OCI-LY3 (cell line): ENCODE measurements at regions not wholly inside any gene's neighbourhood (a gene's known extent, or its start where the extent isn't known, plus 50 kb on each side); places are given as distances from the start of the nearest gene placed in this dataset.

Source experiments
- H2AFZ ChIP-seq: fragments of 200-600, 300-600 bp; shearing (Covaris generic); 2 replicates; pipeline ENCODE4 v1.6.0; 2014; ENCODE audit warnings: antibody characterized with exemption, low read depth, low read length
- H3K27ac ChIP-seq: fragments of 200-600, 300-600 bp; sonication (generic); 2 replicates; pipeline ENCODE4 v1.5.1; 2014; ENCODE audit warnings: mild to moderate bottlenecking, low read length, moderate library complexity, mixed read lengths
- H3K27me3 ChIP-seq: fragments of 200-600, 300-600 bp; sonication (generic); 2 replicates; pipeline ENCODE4 v1.6.1; 2014; ENCODE audit warnings: low read depth, low read length, mixed read lengths
- H3K36me3 ChIP-seq: fragments of 200-600, 300-600 bp; sonication (generic); replicated peaks from 2 replicates; pipeline ENCODE3; 2014; ENCODE audit warnings: low read depth, low read length, mixed read lengths
- H3K4me1 ChIP-seq: fragments of 300-600, 200-600 bp; sonication (generic); 2 replicates; pipeline ENCODE4 v1.6.1; 2014; ENCODE audit warnings: low read length, mixed read lengths
- H3K4me2 ChIP-seq: fragments of 200-600, 300-600 bp; sonication (generic); 2 replicates; pipeline ENCODE4 v1.6.1; 2014; ENCODE audit warnings: low read length, mixed read lengths
- H3K4me3 ChIP-seq: fragments of 300-600, 200-600 bp; sonication (generic); 2 replicates; pipeline ENCODE4 v1.5.1; 2014; ENCODE audit warnings: antibody characterized with exemption, mild to moderate bottlenecking, low read length, moderate library complexity
- H3K79me2 ChIP-seq: fragments of 300-600, 200-600 bp; shearing (Covaris generic); 2 replicates; pipeline ENCODE4 v1.6.1; 2014; ENCODE audit warnings: mild to moderate bottlenecking, low read length, mixed read lengths
- H3K9ac ChIP-seq: fragments of 300-600, 200-600 bp; shearing (Covaris generic); 2 replicates; pipeline ENCODE4 v1.6.0; 2014; ENCODE audit warnings: mild to moderate bottlenecking, low read length, moderate library complexity
- H3K9me3 ChIP-seq: fragments of 200-600, 300-600 bp; shearing (Covaris generic); 2 replicates; pipeline ENCODE4 v1.6.1; 2014; ENCODE audit warnings: low read length, mixed read lengths; ENCODE audit not compliant: insufficient read depth
- H4K20me1 ChIP-seq: fragments of 200-600, 300-600 bp; sonication (generic); 2 replicates; pipeline ENCODE4 v1.6.1; 2016; ENCODE audit warnings: low read length, mixed read lengths; ENCODE audit not compliant: insufficient read depth
- EZH2phosphoT487 ChIP-seq: fragments of 200-600 bp; shearing (Covaris generic); IDR thresholded peaks from 2 replicates; pipeline ENCODE4 v1.6.1; 2018; ENCODE audit warnings: antibody characterized with exemption, mixed run types, low read depth
- TF ChIP-seq, protein P1 (sequence below): fragments of 200-600, 300-600 bp; sonication (generic); IDR thresholded peaks from 2 replicates; pipeline ENCODE4 v1.5.1; 2014; ENCODE audit warnings: antibody characterized with exemption, low read length, low read depth

DNA sequence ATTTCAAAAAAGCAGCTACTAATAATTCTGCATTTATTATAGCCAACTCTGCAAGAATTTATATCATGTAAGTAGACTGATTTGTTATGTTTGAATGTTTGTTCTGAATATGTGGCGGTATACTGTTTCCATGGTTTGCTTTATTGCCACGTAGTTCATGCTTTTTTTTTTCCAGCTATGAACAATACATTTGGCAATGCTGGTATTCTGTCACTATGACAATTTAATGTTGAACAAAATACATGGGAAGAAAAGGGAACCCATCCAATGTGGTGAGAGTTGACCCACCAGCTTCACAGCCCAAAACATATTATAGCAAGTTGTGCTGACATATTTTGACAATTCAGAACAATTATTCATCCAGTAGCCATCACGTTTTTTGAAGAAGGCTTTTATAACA, 145.6 kb downstream of the CCDC71L start:
- H3K9ac ChIP-seq: no peak overlapping the region
- H3K79me2 ChIP-seq: no peaks in the 10 kb centered on the region
- H3K4me1 ChIP-seq: no peaks in the 10 kb centered on the region
- H3K36me3 ChIP-seq: no peaks in the 10 kb centered on the region
- no peak overlapping the region for H3K27ac ChIP-seq
- TF ChIP-seq, protein P1, sequence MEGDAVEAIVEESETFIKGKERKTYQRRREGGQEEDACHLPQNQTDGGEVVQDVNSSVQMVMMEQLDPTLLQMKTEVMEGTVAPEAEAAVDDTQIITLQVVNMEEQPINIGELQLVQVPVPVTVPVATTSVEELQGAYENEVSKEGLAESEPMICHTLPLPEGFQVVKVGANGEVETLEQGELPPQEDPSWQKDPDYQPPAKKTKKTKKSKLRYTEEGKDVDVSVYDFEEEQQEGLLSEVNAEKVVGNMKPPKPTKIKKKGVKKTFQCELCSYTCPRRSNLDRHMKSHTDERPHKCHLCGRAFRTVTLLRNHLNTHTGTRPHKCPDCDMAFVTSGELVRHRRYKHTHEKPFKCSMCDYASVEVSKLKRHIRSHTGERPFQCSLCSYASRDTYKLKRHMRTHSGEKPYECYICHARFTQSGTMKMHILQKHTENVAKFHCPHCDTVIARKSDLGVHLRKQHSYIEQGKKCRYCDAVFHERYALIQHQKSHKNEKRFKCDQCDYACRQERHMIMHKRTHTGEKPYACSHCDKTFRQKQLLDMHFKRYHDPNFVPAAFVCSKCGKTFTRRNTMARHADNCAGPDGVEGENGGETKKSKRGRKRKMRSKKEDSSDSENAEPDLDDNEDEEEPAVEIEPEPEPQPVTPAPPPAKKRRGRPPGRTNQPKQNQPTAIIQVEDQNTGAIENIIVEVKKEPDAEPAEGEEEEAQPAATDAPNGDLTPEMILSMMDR: no peak
- no peak for TF ChIP-seq EZH2phosphoT487
- H3K4me2 ChIP-seq: no peak overlapping the region
- H3K4me3 ChIP-seq: no peak overlapping the region
- no peaks in the 10 kb centered on the region for H4K20me1 ChIP-seq
- peaks cover 19% of the 10 kb centered on the region; the same call in 1 of the 2 replicates for H3K27me3 ChIP-seq
- H3K9me3 ChIP-seq: no peaks in the 10 kb centered on the region
- no peak overlapping the region for H2AFZ ChIP-seq

DNA sequence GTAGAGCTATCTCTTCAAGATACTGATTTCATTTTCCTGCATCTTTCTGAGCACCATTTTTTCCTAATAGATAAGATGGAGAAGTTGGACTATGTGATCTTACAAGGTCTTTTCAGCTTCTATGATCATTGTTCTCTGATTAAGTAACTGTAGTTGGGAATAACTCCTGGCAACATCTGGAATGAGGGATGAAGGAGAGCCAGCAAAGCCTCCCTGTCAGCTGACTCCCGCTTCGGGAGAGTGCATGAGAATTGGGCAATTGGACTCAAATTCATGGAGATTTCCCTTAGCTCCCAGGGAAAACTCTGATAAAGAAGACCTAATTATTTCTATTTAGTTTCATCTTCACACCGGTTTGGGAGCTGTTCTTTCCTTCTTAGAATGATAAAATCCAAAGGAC, 146.1 kb downstream of the CCDC71L start:
- no peaks in the 10 kb centered on the region for H3K4me1 ChIP-seq
- no peak overlapping the region for H3K27ac ChIP-seq
- TF ChIP-seq, protein P1: no peak
- TF ChIP-seq EZH2phosphoT487: no peak
- peaks cover 14% of the 10 kb centered on the region; the same call in 1 of the 2 replicates for H3K27me3 ChIP-seq
- no peaks in the 10 kb centered on the region for H4K20me1 ChIP-seq
- H3K36me3 ChIP-seq: no peaks in the 10 kb centered on the region
- no peaks in the 10 kb centered on the region for H3K9me3 ChIP-seq
- no peak overlapping the region for H2AFZ ChIP-seq
- no peak overlapping the region for H3K4me2 ChIP-seq
- H3K9ac ChIP-seq: no peak overlapping the region
- no peak overlapping the region for H3K4me3 ChIP-seq
- H3K79me2 ChIP-seq: no peaks in the 10 kb centered on the region

DNA sequence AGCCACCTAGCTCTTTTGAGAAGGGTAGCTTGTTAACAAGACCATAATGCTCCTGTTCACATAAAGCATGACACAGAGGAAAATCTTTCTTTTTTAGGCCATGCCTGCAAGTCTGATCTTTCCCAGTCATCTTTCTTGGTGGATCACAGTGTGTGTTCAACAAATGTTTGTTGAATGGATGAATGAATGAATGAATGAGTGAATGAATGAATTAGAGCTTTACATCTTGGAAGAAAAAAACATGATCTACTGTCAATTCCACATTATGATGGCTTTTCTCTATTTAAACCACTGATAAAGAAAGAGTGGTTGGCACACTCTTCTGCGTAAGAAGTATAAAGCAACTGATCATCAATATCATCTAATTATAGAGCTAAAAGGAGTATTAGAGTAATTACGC, 148.7 kb downstream of the CCDC71L start:
- TF ChIP-seq, protein P1: no peak
- TF ChIP-seq EZH2phosphoT487: no peak

DNA sequence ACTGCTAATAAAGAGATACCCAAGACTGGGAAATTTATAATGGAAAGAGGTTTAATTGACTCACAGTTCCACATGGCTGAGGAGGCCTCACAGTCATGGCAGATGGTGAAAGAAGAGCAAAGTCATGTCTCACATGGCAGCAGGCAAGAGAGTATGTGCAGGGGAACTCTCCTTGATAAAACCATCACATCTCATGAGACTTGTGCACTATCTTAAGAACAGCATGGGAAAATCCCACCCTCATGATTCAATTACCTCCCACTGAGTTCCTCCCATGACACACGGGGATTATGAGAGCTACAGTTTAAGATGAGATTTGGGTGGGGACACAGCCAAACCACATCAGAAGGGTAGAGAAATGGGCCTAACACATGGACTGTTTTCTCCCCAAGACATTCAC, 156.3 kb downstream of the CCDC71L start:
- Histone ChIP-seq H3K27me3 (no peaks in the 10 kb centered on the region), H3K9ac (no peak overlapping the region), H4K20me1 (no peaks in the 10 kb centered on the region), H3K4me2 (no peak overlapping the region), H3K4me3 (no peak overlapping the region), H3K4me1 (peaks cover 8% of the 10 kb centered on the region; the same call in 1 of the 2 replicates), H3K79me2 (no peaks in the 10 kb centered on the region), H3K27ac (no peak overlapping the region), H3K9me3 (no peaks in the 10 kb centered on the region; the same call in 1 of the 2 replicates), H3K36me3 (no peaks in the 10 kb centered on the region), H2AFZ (no peak overlapping the region)
- no peak for TF ChIP-seq EZH2phosphoT487

More for the DNA sequence above, 148.7 kb downstream of the CCDC71L start:
- Histone ChIP-seq H3K27me3 (0 out of 2 replicates have a peak, but pooled peaks cover 3% of the 10 kb centered on the region), H3K4me3 (no peak overlapping the region), H3K36me3 (no peaks in the 10 kb centered on the region), H2AFZ (no peak overlapping the region), H3K4me2 (no peak overlapping the region), H3K9ac (no peak overlapping the region), H3K9me3 (no peaks in the 10 kb centered on the region), H3K27ac (no peak overlapping the region), H3K79me2 (no peaks in the 10 kb centered on the region), H3K4me1 (peaks cover 8% of the 10 kb centered on the region; the same call in 1 of the 2 replicates), H4K20me1 (no peaks in the 10 kb centered on the region)

DNA sequence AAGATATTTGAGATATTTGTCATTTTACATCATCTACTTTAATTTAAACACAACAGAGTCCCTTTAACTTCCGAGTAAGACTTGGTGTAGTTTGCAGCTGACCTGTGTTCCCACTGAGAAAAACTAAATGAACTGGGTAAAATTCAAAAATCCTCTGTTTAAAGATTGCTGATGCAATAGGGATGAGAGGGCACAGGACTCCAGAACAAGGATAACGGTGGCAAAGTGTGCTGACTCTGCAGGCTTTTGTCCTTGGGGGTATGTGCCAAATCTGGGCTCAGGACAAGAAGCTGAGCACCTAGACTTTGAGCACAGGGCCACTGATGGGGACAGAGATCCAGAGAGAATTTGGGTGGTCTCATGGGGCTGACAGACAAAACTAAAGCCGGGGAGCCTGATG, 156.8 kb downstream of the CCDC71L start:
- Histone ChIP-seq H3K9ac (no peak overlapping the region), H3K4me3 (no peak overlapping the region), H4K20me1 (no peaks in the 10 kb centered on the region), H3K27ac (no peak overlapping the region), H2AFZ (no peak overlapping the region), H3K4me1 (peaks cover 8% of the 10 kb centered on the region; the same call in 1 of the 2 replicates), H3K36me3 (no peaks in the 10 kb centered on the region), H3K9me3 (no peaks in the 10 kb centered on the region; the same call in 1 of the 2 replicates), H3K27me3 (no peaks in the 10 kb centered on the region), H3K4me2 (no peak overlapping the region), H3K79me2 (no peaks in the 10 kb centered on the region)
- no peak for TF ChIP-seq EZH2phosphoT487
- TF ChIP-seq, protein P1: no peak
